HepG2 (cell line): ENCODE measurements at regions not wholly inside any gene's neighbourhood (a gene's known extent, or its start where the extent isn't known, plus 50 kb on each side); places are given as distances from the start of the nearest gene placed in this dataset.

Experiments
- ATAC-seq: fragments of 200-7000 bp; cut with Tn5 transposase; 3 replicates; pipeline ENCODE4 v1.9.1; 2020; ENCODE audit warnings: mild to moderate bottlenecking, moderate library complexity
- BruUV-seq: library from RNA; stranded (reverse); fragments of 400-500 nt; replicated peaks from 2 replicates; lab custom pipeline; 2021; lab: Mats Ljungman, UMichigan
- CTCF ChIA-PET: fragments of 300-600 bp; formaldehyde crosslinking; extraction: SDS; loops from one replicate; lab custom pipeline; 2021; ENCODE audit warnings: low total read pairs, inconsistent platforms, low intra/inter-chr PET ratio; lab: Yijun Ruan, JAX
- POLR2A ChIA-PET: fragments of 350-600 bp; sonication (Branson Sonifier 250); formaldehyde crosslinking; loops from one replicate; lab custom pipeline; 2020; ENCODE audit warnings: antibody characterized with exemption, inconsistent platforms; lab: Yijun Ruan, JAX
- DNase-seq: peaks from one replicate; pipeline ENCODE4 v3.0.0-alpha.2; 2015; ENCODE audit warnings: low spot score
- FAIRE-seq: peaks from 3 replicates; lab custom pipeline; 2011; peaks lifted over from hg19 to GRCh38; lab: Jason Lieb, UNC
- H2AFZ ChIP-seq: one replicate; pipeline ENCODE4 v1.6.1; 2011; ENCODE audit warnings: low read length, inconsistent platforms
- H3K27ac ChIP-seq: fragments of 300-600 bp; 3 replicates; pipeline ENCODE4 v1.8.0; 2011; ENCODE audit warnings: mixed run types, mild to moderate bottlenecking, mixed read lengths, low read length, inconsistent platforms; ENCODE audit not compliant: insufficient read depth; ENCODE audit errors: extremely low read length
- H3K27me3 ChIP-seq, 2 experiments: fragments of 200-600 bp in 1 of 2; 2 replicates in 1 of 2; 3 replicates in 1 of 2; pipeline versions ENCODE4 v1.6.0 to v1.8.0; 2011; ENCODE audit warnings: low read length in 2 of 2, mild to moderate bottlenecking in 2 of 2, moderate library complexity in 2 of 2, inconsistent platforms in 1 of 2; ENCODE audit not compliant: insufficient read depth in 2 of 2, control insufficient read depth in 1 of 2
- H3K36me3 ChIP-seq, 2 experiments: fragments of 200-600 bp in 1 of 2; replicated peaks in 1 of 2; 2 replicates in 1 of 2; 3 replicates in 1 of 2; pipeline versions ENCODE4 v1.5.1 to v1.8.0; 2011; ENCODE audit warnings: low read length in 2 of 2, inconsistent platforms in 1 of 2; ENCODE audit not compliant: insufficient read depth in 2 of 2, control insufficient read depth in 1 of 2
- H3K4me1 ChIP-seq: 2 replicates; pipeline ENCODE4 v1.5.1; 2012; ENCODE audit warnings: low read length, inconsistent platforms; ENCODE audit not compliant: insufficient read depth
- H3K4me2 ChIP-seq: 2 replicates; pipeline ENCODE4 v1.6.0; 2011; ENCODE audit warnings: low read depth, low read length, inconsistent platforms
- H3K4me3 ChIP-seq, 3 experiments: fragments of 200-600 bp in 1 of 3; sonication (generic), shearing (Covaris generic) in 1 of 3; replicated peaks in 1 of 3; 2 replicates each; pipeline ENCODE4 v1.5.1; 2011 to 2016; ENCODE audit warnings: low read length in 3 of 3, inconsistent platforms in 2 of 3, low read depth in 2 of 3, mild to moderate bottlenecking in 2 of 3, control low read depth in 1 of 3, mixed read lengths in 1 of 3; ENCODE audit not compliant: insufficient read depth in 1 of 3
- H3K79me2 ChIP-seq: one replicate; pipeline ENCODE4 v1.6.1; 2011; ENCODE audit warnings: low read length, inconsistent platforms; ENCODE audit not compliant: insufficient read depth
- H3K9ac ChIP-seq: 2 replicates; pipeline ENCODE4 v1.6.0; 2011; ENCODE audit warnings: mild to moderate bottlenecking, low read depth, low read length, inconsistent platforms; ENCODE audit not compliant: insufficient read depth
- H3K9me3 ChIP-seq: 2 replicates; pipeline ENCODE4 v1.5.1; 2012; ENCODE audit warnings: mild to moderate bottlenecking, low read length
- H4K20me1 ChIP-seq: 2 replicates; pipeline ENCODE4 v1.6.0; 2011; ENCODE audit warnings: inconsistent platforms, mild to moderate bottlenecking, low read length, moderate library complexity; ENCODE audit not compliant: insufficient read depth
- GMEB1 ChIP-seq: sonication (generic); formaldehyde crosslinking; IDR thresholded peaks from 2 replicates; pipeline ENCODE4 v1.5.1; 2020; ENCODE audit warnings: missing genetic modification reagents, mild to moderate bottlenecking, borderline replicate concordance
- HIC2 ChIP-seq: sonication (generic); formaldehyde crosslinking; IDR thresholded peaks from 2 replicates; pipeline ENCODE4 v1.9.0; 2022; ENCODE audit warnings: low read depth, missing genetic modification reagents
- HINFP ChIP-seq: sonication (generic); formaldehyde crosslinking; IDR thresholded peaks from 2 replicates; pipeline ENCODE4 v1.4.0; 2020; ENCODE audit warnings: low read depth, mild to moderate bottlenecking, missing genetic modification reagents
- IRX3 ChIP-seq: sonication (generic); formaldehyde crosslinking; IDR thresholded peaks from 2 replicates; pipeline ENCODE4 v1.8.1; 2023; ENCODE audit warnings: mild to moderate bottlenecking, low read depth, missing genetic modification reagents, borderline replicate concordance
- MIXL1 ChIP-seq: IDR thresholded peaks from 2 replicates; pipeline ENCODE4 v1.6.1; 2016
- POGZ ChIP-seq: sonication (generic); formaldehyde crosslinking; IDR thresholded peaks from 2 replicates; pipeline ENCODE4 v1.4.0; 2020; ENCODE audit warnings: mild to moderate bottlenecking, missing genetic modification reagents
- SP5 ChIP-seq: IDR thresholded peaks from 2 replicates; pipeline ENCODE4 v1.6.1; 2016; ENCODE audit warnings: low read depth, borderline replicate concordance
- ZMYM4 ChIP-seq: sonication (generic); formaldehyde crosslinking; IDR thresholded peaks from 2 replicates; pipeline ENCODE4 v1.8.1; 2023; ENCODE audit warnings: mild to moderate bottlenecking, missing genetic modification reagents
- ZNF296 ChIP-seq: sonication (generic); formaldehyde crosslinking; conservative IDR thresholded peaks from 2 replicates; pipeline ENCODE4 v1.5.0; 2020; ENCODE audit warnings: mild to moderate bottlenecking, missing genetic modification reagents
- ZNF350 ChIP-seq: sonication (generic); formaldehyde crosslinking; IDR thresholded peaks from 2 replicates; pipeline ENCODE4 v1.4.0; 2020; ENCODE audit warnings: mild to moderate bottlenecking, low read depth, missing genetic modification reagents, borderline replicate concordance
- ZNF503 ChIP-seq: sonication (generic); formaldehyde crosslinking; IDR thresholded peaks from 2 replicates; pipeline ENCODE4 v1.4.0; 2020; ENCODE audit warnings: missing genetic modification reagents
- ZNF674 ChIP-seq: sonication (generic); formaldehyde crosslinking; IDR thresholded peaks from 2 replicates; pipeline ENCODE4 v1.5.0; 2020; ENCODE audit warnings: low read depth, mild to moderate bottlenecking, missing genetic modification reagents
- ZNF850 ChIP-seq: sonication (generic); formaldehyde crosslinking; conservative IDR thresholded peaks from 2 replicates; pipeline ENCODE4 v1.9.0; 2021; ENCODE audit warnings: mild to moderate bottlenecking, missing genetic modification reagents
- WGBS: methylation state at CpG from one replicate; pipeline ENCODE4 v1.1.6; 2017; ENCODE audit warnings: low lambda C conversion rate; 5-methylcytosine and 5-hydroxymethylcytosine counted together
- in situ Hi-C: cut with HindIII; loops from 2 replicates; pipeline ENCODE4 v1.10.0; 2017; ENCODE audit warnings: low pct_unique_long_range_greater_than_20kb; ENCODE audit not compliant: extremely low pct_ligation_motif_present
- intact Hi-C: fragments of 100-400 bp; cut with micrococcal nuclease; formaldehyde crosslinking; loops from one replicate; pipeline ENCODE4 v1.10.0; 2022; ENCODE audit not compliant: unreplicated experiment

- DNase-seq (no peak), FAIRE-seq (no peak), ATAC-seq (no peak)
- H3K27ac ChIP-seq: no peak overlapping the region
- ChIA-PET POLR2A (no interaction called here), CTCF (no interaction called here)
- H3K27me3 ChIP-seq: no peaks in the 10 kb centered on the region
- H3K9me3 ChIP-seq: no peaks in the 10 kb centered on the region
- H3K4me2 ChIP-seq: no peak overlapping the region
- no peak overlapping the region for H3K4me3 ChIP-seq
- H2AFZ ChIP-seq: no peak overlapping the region
- no TSS peak for BruUV-seq
- 19% methylated on average over 9 of the region's 9 CpGs for WGBS
- H3K9ac ChIP-seq: no peak overlapping the region
- in situ Hi-C loops (no loop called here), intact Hi-C loops (no loop called here)
- H3K79me2 ChIP-seq: no peaks in the 10 kb centered on the region
- H3K4me1 ChIP-seq: no peaks in the 10 kb centered on the region
- H3K36me3 ChIP-seq: no peaks in the 10 kb centered on the region
- H4K20me1 ChIP-seq: no peaks in the 10 kb centered on the region
- TF ChIP-seq ZNF674 (no peak), ZNF350 (CRISPR knock-in tag) (no peak), ZNF296 (no peak), ZMYM4 (CRISPR knock-in tag) (no peak), HIC2 (CRISPR knock-in tag) (no peak), ZNF503 (no peak), HINFP (no peak), MIXL1 (CRISPR knock-in tag) (no peak), GMEB1 (CRISPR knock-in tag) (no peak), ZNF850 (no peak), SP5 (no peak), IRX3 (CRISPR knock-in tag) (no peak), POGZ (CRISPR knock-in tag) (no peak)
These were observed 563.1 kb upstream of the LUZP2 start for GRCh38 chr11:23933721-23934120.
